H9 (cell line): ENCODE measurements at regions not wholly inside any gene's neighbourhood (a gene's known extent, or its start where the extent isn't known, plus 50 kb on each side); places are given as distances from the start of the nearest gene placed in this dataset.

Experiments used
- DNase-seq: peaks from one replicate; pipeline ENCODE4 v3.0.0-alpha.2; 2017
- H2AFZ ChIP-seq: one replicate; pipeline ENCODE4 v1.6.1; 2013; ENCODE audit warnings: mild to moderate bottlenecking, low read length, control low read depth, moderate library complexity
- H2AK5ac ChIP-seq: 2 replicates; pipeline ENCODE4 v1.6.1; 2013; ENCODE audit warnings: low read length, control low read depth, mixed read lengths; ENCODE audit not compliant: insufficient read length
- H2BK120ac ChIP-seq: one replicate; pipeline ENCODE4 v1.6.1; 2013; ENCODE audit warnings: low read depth, mild to moderate bottlenecking, low read length, control low read depth, inconsistent platforms; ENCODE audit not compliant: poor library complexity, severe bottlenecking
- H2BK12ac ChIP-seq: 2 replicates; pipeline ENCODE4 v1.6.1; 2013; ENCODE audit warnings: low read length, control low read depth, mixed read lengths, low read depth; ENCODE audit not compliant: insufficient read length
- H2BK15ac ChIP-seq: 2 replicates; pipeline ENCODE4 v1.6.1; 2013; ENCODE audit warnings: low read depth, low read length, control low read depth
- H2BK20ac ChIP-seq: one replicate; pipeline ENCODE4 v1.6.1; 2013; ENCODE audit warnings: low read depth, mild to moderate bottlenecking, low read length, control low read depth, inconsistent platforms; ENCODE audit not compliant: poor library complexity, severe bottlenecking
- H2BK5ac ChIP-seq: 2 replicates; pipeline ENCODE4 v1.6.1; 2013; ENCODE audit warnings: low read length, control low read depth, mixed read lengths; ENCODE audit not compliant: insufficient read length
- H3K14ac ChIP-seq: 2 replicates; pipeline ENCODE4 v1.6.1; 2013; ENCODE audit warnings: low read length, control low read depth; ENCODE audit not compliant: insufficient read depth
- H3K18ac ChIP-seq: 2 replicates; pipeline ENCODE4 v1.6.1; 2013; ENCODE audit warnings: low read depth, mild to moderate bottlenecking, mixed read lengths, low read length, control low read depth; ENCODE audit not compliant: insufficient read length
- H3K23ac ChIP-seq: 2 replicates; pipeline ENCODE4 v1.6.1; 2013; ENCODE audit warnings: low read length, control low read depth, mixed read lengths, low read depth; ENCODE audit not compliant: insufficient read length
- H3K23me2 ChIP-seq: 2 replicates; pipeline ENCODE4 v1.6.1; 2013; ENCODE audit warnings: low read depth, mild to moderate bottlenecking, mixed read lengths, low read length, control low read depth; ENCODE audit not compliant: insufficient read length, poor library complexity, severe bottlenecking
- H3K27ac ChIP-seq: 2 replicates; pipeline ENCODE4 v1.5.1; 2013; ENCODE audit warnings: low read length, control low read depth, mixed read lengths, low read depth; ENCODE audit not compliant: insufficient read length
- H3K27me3 ChIP-seq: 2 replicates; pipeline ENCODE4 v1.6.1; 2013; ENCODE audit warnings: low read length, control low read depth, inconsistent platforms; ENCODE audit not compliant: insufficient read depth
- H3K4ac ChIP-seq: 2 replicates; pipeline ENCODE4 v1.6.1; 2013; ENCODE audit warnings: low read depth, mild to moderate bottlenecking, control low read depth, inconsistent platforms, low read length, moderate library complexity
- H3K4me1 ChIP-seq: 2 replicates; pipeline ENCODE4 v1.6.1; 2013; ENCODE audit warnings: low read length, control low read depth, inconsistent platforms; ENCODE audit not compliant: insufficient read depth
- H3K4me2 ChIP-seq: 2 replicates; pipeline ENCODE4 v1.6.1; 2013; ENCODE audit warnings: low read length, control low read depth, mixed read lengths; ENCODE audit not compliant: insufficient read length, insufficient read depth
- H3K56ac ChIP-seq: 2 replicates; pipeline ENCODE4 v1.6.1; 2013; ENCODE audit warnings: low read depth, mild to moderate bottlenecking, mixed read lengths, low read length, control low read depth; ENCODE audit not compliant: insufficient read length
- H3K79me1 ChIP-seq: 2 replicates; pipeline ENCODE4 v1.6.1; 2013; ENCODE audit warnings: low read depth, mild to moderate bottlenecking, moderate library complexity, low read length, control low read depth, inconsistent platforms; ENCODE audit not compliant: insufficient read depth, poor library complexity, severe bottlenecking
- H3K79me2 ChIP-seq: 2 replicates; pipeline ENCODE4 v1.6.1; 2013; ENCODE audit warnings: low read length, control low read depth, inconsistent platforms; ENCODE audit not compliant: insufficient read depth
- H3K9ac ChIP-seq: 2 replicates; pipeline ENCODE4 v1.6.1; 2013; ENCODE audit warnings: low read length, control low read depth, mixed read lengths; ENCODE audit not compliant: insufficient read length; ENCODE audit errors: extremely low read depth
- H3K9me3 ChIP-seq: one replicate; pipeline ENCODE4 v1.6.1; 2013; ENCODE audit warnings: low read depth, low read length, inconsistent platforms; ENCODE audit not compliant: control insufficient read depth
- H3T11ph ChIP-seq: one replicate; pipeline ENCODE4 v1.6.1; 2013; ENCODE audit warnings: mild to moderate bottlenecking, low read length, control low read depth, inconsistent platforms
- H4K20me1 ChIP-seq: one replicate; pipeline ENCODE4 v1.6.1; 2013; ENCODE audit not compliant: control insufficient read depth, insufficient read length, insufficient read depth
- H4K5ac ChIP-seq: 2 replicates; pipeline ENCODE4 v1.6.1; 2013; ENCODE audit warnings: low read depth, mild to moderate bottlenecking, mixed read lengths, low read length, control low read depth; ENCODE audit not compliant: insufficient read length
- H4K8ac ChIP-seq: replicated peaks from 2 replicates; pipeline ENCODE4 v1.6.1; 2013; ENCODE audit warnings: low read length, control low read depth, mixed read lengths, low read depth; ENCODE audit not compliant: insufficient read length
- H4K91ac ChIP-seq: 2 replicates; pipeline ENCODE4 v1.6.1; 2013; ENCODE audit warnings: low read depth, mild to moderate bottlenecking, moderate library complexity, mixed read lengths, low read length, control low read depth; ENCODE audit not compliant: insufficient read length
- H3K27ac Mint-ChIP-seq, 3 experiments: 2 replicates in 2 of 3; 3 replicates in 1 of 3; pipeline ENCODE4 v1.8.0; 2020 to 2021; ENCODE audit warnings: mixed read lengths in 3 of 3, mild to moderate bottlenecking in 1 of 3, moderate library complexity in 1 of 3
- H3K27me3 Mint-ChIP-seq: 2 replicates; pipeline ENCODE4 v1.8.0; 2021; ENCODE audit warnings: low read depth, mild to moderate bottlenecking, moderate library complexity, mixed read lengths
- H3K36me3 Mint-ChIP-seq, 3 experiments: 2 replicates in 2 of 3; 3 replicates in 1 of 3; pipeline ENCODE4 v1.8.0; 2020 to 2021; ENCODE audit warnings: low read depth in 3 of 3, mixed read lengths in 3 of 3; ENCODE audit not compliant: insufficient read depth in 1 of 3
- H3K4me1 Mint-ChIP-seq, 2 experiments: 2 replicates each; pipeline ENCODE4 v1.8.0; 2020; ENCODE audit warnings: mixed read lengths in 2 of 2
- H3K4me3 Mint-ChIP-seq, 2 experiments: 2 replicates in 1 of 2; 3 replicates in 1 of 2; pipeline ENCODE4 v1.8.0; 2020 to 2021; ENCODE audit warnings: mild to moderate bottlenecking in 2 of 2, mixed read lengths in 2 of 2, moderate library complexity in 1 of 2
- H3K9me3 Mint-ChIP-seq, 2 experiments: 2 replicates in 1 of 2; 3 replicates in 1 of 2; pipeline ENCODE4 v1.8.0; 2020; ENCODE audit warnings: mild to moderate bottlenecking in 2 of 2, mixed read lengths in 2 of 2, moderate library complexity in 1 of 2
- WGBS: extraction: QIAGEN DNeasy Blood & Tissue Kit; methylation state at CpG from one replicate; pipeline ENCODE4 v1.1.7; 2013; ENCODE audit warnings: missing lambda C conversion rate, low lambda C conversion rate, mixed read lengths; ENCODE audit not compliant: insufficient read length; ENCODE audit errors: extremely low coverage; 5-methylcytosine and 5-hydroxymethylcytosine counted together
- TF ChIP-seq, protein P1 (sequence below): fragments of 200-600 bp; sonication (generic); conservative IDR thresholded peaks from 3 replicates; pipeline ENCODE4 v1.8.0; 2021; ENCODE audit warnings: antibody characterized with exemption, mild to moderate bottlenecking

DNA sequence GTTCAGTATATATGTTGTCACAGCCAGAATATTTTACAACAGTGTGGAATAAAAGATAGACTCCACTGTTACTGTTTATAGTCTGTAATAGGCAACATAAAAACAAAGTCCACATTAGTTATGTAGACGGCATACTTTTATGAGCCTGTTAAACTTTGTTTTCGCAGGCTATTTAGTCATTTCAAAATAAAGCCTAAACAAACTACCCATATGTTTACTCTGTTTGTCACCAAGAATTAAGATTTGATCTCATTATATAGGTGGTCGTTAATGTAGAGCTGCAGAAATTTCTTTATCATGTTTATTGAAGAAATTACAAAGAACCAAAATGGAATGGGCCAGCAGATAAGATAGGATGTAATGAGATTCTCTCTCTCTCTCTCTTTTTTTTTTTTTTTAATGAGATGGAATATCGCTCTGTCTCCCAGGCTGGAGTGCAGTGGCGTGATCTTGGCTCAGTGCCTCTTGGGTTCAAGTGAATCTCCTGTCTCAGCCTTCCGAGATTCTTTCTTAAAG is 943.8 kb upstream of the SOX9 start:
- H3K9ac ChIP-seq = no peak overlapping the region
- H3K14ac ChIP-seq = no peak overlapping the region
- no peak overlapping the region for H2BK15ac ChIP-seq
- TF ChIP-seq, protein P1, sequence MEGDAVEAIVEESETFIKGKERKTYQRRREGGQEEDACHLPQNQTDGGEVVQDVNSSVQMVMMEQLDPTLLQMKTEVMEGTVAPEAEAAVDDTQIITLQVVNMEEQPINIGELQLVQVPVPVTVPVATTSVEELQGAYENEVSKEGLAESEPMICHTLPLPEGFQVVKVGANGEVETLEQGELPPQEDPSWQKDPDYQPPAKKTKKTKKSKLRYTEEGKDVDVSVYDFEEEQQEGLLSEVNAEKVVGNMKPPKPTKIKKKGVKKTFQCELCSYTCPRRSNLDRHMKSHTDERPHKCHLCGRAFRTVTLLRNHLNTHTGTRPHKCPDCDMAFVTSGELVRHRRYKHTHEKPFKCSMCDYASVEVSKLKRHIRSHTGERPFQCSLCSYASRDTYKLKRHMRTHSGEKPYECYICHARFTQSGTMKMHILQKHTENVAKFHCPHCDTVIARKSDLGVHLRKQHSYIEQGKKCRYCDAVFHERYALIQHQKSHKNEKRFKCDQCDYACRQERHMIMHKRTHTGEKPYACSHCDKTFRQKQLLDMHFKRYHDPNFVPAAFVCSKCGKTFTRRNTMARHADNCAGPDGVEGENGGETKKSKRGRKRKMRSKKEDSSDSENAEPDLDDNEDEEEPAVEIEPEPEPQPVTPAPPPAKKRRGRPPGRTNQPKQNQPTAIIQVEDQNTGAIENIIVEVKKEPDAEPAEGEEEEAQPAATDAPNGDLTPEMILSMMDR = no peak
- H3K27ac Mint-ChIP-seq = no peak overlapping the region
- H4K91ac ChIP-seq = no peak overlapping the region
- H4K20me1 ChIP-seq = no peaks in the 10 kb centered on the region
- H4K5ac ChIP-seq = no peak overlapping the region
- H3K23me2 ChIP-seq = no peaks in the 10 kb centered on the region
- H3K4me3 Mint-ChIP-seq = no peak overlapping the region
- no peak overlapping the region for H3K23ac ChIP-seq
- H3K36me3 Mint-ChIP-seq = no peaks in the 10 kb centered on the region; a peak in 1 of 7 replicates
- no peak overlapping the region for H2BK12ac ChIP-seq
- H3K79me1 ChIP-seq = no peaks in the 10 kb centered on the region
- no peak overlapping the region for H2AFZ ChIP-seq
- H3K27me3 Mint-ChIP-seq = no peaks in the 10 kb centered on the region
- no peak overlapping the region for H3K56ac ChIP-seq
- H3K27ac ChIP-seq = no peak overlapping the region
- H2BK120ac ChIP-seq = no peak overlapping the region
- no peak overlapping the region for H2AK5ac ChIP-seq
- no peak overlapping the region for H3T11ph ChIP-seq
- H2BK20ac ChIP-seq = no peak overlapping the region
- WGBS = no CpG with 5 or more reads among the region's 6 CpGs
- no peaks in the 10 kb centered on the region for H3K4me1 ChIP-seq
- no peaks in the 10 kb centered on the region for H3K9me3 ChIP-seq
- no peak for DNase-seq
- H3K18ac ChIP-seq = no peak overlapping the region
- no peak overlapping the region for H3K4me2 ChIP-seq
- no peaks in the 10 kb centered on the region for H3K79me2 ChIP-seq
- H4K8ac ChIP-seq = no peak overlapping the region
- H2BK5ac ChIP-seq = no peak overlapping the region
- no peaks in the 10 kb centered on the region for H3K27me3 ChIP-seq
- H3K4ac ChIP-seq = no peak overlapping the region
- no peaks in the 10 kb centered on the region for H3K9me3 Mint-ChIP-seq
- no peaks in the 10 kb centered on the region for H3K4me1 Mint-ChIP-seq
